GM21360 (cell line): ENCODE measurements at regions not wholly inside any gene's neighbourhood (a gene's known extent, or its start where the extent isn't known, plus 50 kb on each side); places are given as distances from the start of the nearest gene placed in this dataset.
"Not testable (repeated sequence)": the region's sequence is repeated elsewhere in the genome, so short reads cannot be mapped to it uniquely, and the experiment has no call there.

ENCODE experiments used
- ATAC-seq: cut with Tn5 transposase; IDR thresholded peaks from one replicate; pipeline ENCODE4 v1.9.1; 2021; ENCODE audit warnings: mild to moderate bottlenecking, moderate library complexity; ENCODE audit not compliant: unreplicated experiment

GRCh38 chr2:145558617-145559350 is 1038.9 kb upstream of the ZEB2 start:
- ATAC-seq: no peak

GRCh38 chr2:145555360-145555759 is 1035.4 kb upstream of the ZEB2 start:
- ATAC-seq: no peak

- no peak for ATAC-seq
These were observed 1031.8 kb upstream of the ZEB2 start for GRCh38 chr2:145551686-145552085.

GRCh38 chr2:145548479-145548878 is 1028.6 kb upstream of the ZEB2 start:
- no peak for ATAC-seq

- no peak for ATAC-seq
These were observed 1027.7 kb upstream of the ZEB2 start for GRCh38 chr2:145547620-145548019.

GRCh38 chr2:145546091-145546490 is 1026.2 kb upstream of the ZEB2 start:
- ATAC-seq: no peak

GRCh38 chr2:145543856-145544255 is 1023.9 kb upstream of the ZEB2 start:
- no peak for ATAC-seq

GRCh38 chr2:145543155-145543554 is 1023.2 kb upstream of the ZEB2 start:
- no peak for ATAC-seq

- no peak for ATAC-seq
These were observed 1021.1 kb upstream of the ZEB2 start for GRCh38 chr2:145541028-145541427.

- no peak for ATAC-seq
These were observed 1018.9 kb upstream of the ZEB2 start for GRCh38 chr2:145538661-145539350.

- ATAC-seq: no peak
These were observed 1010.7 kb upstream of the ZEB2 start for GRCh38 chr2:145530653-145531052.

GRCh38 chr2:145524836-145525235 is 1004.9 kb upstream of the ZEB2 start:
- no peak for ATAC-seq

- no peak for ATAC-seq
These were observed 1004.4 kb upstream of the ZEB2 start for GRCh38 chr2:145524303-145524702.

- ATAC-seq: not testable (repeated sequence)
These were observed 999.3 kb upstream of the ZEB2 start for GRCh38 chr2:145519254-145519653.

- ATAC-seq: no peak
These were observed 992.0 kb upstream of the ZEB2 start for GRCh38 chr2:145511946-145512345.

GRCh38 chr2:145503511-145503910 is 983.6 kb upstream of the ZEB2 start:
- no peak for ATAC-seq

- no peak for ATAC-seq
These were observed 982.0 kb upstream of the ZEB2 start for GRCh38 chr2:145501920-145502319.

- ATAC-seq: no peak
These were observed 975.7 kb upstream of the ZEB2 start for GRCh38 chr2:145495590-145495989.

- ATAC-seq: no peak
These were observed 974.5 kb upstream of the ZEB2 start for GRCh38 chr2:145494441-145494840.

GRCh38 chr2:145488571-145488970 is 968.7 kb upstream of the ZEB2 start:
- ATAC-seq: no peak

GRCh38 chr2:145484448-145485097 is 964.7 kb upstream of the ZEB2 start:
- no peak for ATAC-seq

- no peak for ATAC-seq
These were observed 963.9 kb upstream of the ZEB2 start for GRCh38 chr2:145483854-145484253.
